Ishikawa (cell line): ENCODE measurements at regions not wholly inside any gene's neighbourhood (a gene's known extent, or its start where the extent isn't known, plus 50 kb on each side); places are given as distances from the start of the nearest gene placed in this dataset.

Experiments used
- CEBPB ChIP-seq: IDR thresholded peaks from 2 replicates; pipeline ENCODE4 v1.6.1; 2012
- CREB1 ChIP-seq: IDR thresholded peaks from 2 replicates; pipeline ENCODE4 v1.6.1; 2012; ENCODE audit warnings: low read depth
- EGR1 ChIP-seq: IDR thresholded peaks from 2 replicates; pipeline ENCODE4 v1.6.1; 2012
- EP300 ChIP-seq: IDR thresholded peaks from 2 replicates; pipeline ENCODE4 v1.6.1; 2012; ENCODE audit warnings: borderline replicate concordance
- FOXM1 ChIP-seq: IDR thresholded peaks from 2 replicates; pipeline ENCODE4 v1.6.1; 2012; ENCODE audit warnings: low read depth, borderline replicate concordance
- MAX ChIP-seq: IDR thresholded peaks from 2 replicates; pipeline ENCODE4 v1.6.1; 2012
- RAD21 ChIP-seq: IDR thresholded peaks from 2 replicates; pipeline ENCODE4 v1.6.1; 2012; ENCODE audit warnings: low read depth
- REST ChIP-seq: IDR thresholded peaks from 2 replicates; pipeline ENCODE4 v1.6.1; 2012; ENCODE audit warnings: low read depth, mild to moderate bottlenecking
- TAF1 ChIP-seq: IDR thresholded peaks from 2 replicates; pipeline ENCODE4 v1.6.1; 2012; ENCODE audit warnings: low read depth, mild to moderate bottlenecking
- TCF12 ChIP-seq: IDR thresholded peaks from 2 replicates; pipeline ENCODE4 v1.6.1; 2012; ENCODE audit warnings: low read depth
- TEAD4 ChIP-seq: IDR thresholded peaks from 2 replicates; pipeline ENCODE4 v1.6.1; 2012
- YY1 ChIP-seq: IDR thresholded peaks from 2 replicates; pipeline ENCODE4 v1.6.1; 2012; ENCODE audit warnings: low read depth

DNA sequence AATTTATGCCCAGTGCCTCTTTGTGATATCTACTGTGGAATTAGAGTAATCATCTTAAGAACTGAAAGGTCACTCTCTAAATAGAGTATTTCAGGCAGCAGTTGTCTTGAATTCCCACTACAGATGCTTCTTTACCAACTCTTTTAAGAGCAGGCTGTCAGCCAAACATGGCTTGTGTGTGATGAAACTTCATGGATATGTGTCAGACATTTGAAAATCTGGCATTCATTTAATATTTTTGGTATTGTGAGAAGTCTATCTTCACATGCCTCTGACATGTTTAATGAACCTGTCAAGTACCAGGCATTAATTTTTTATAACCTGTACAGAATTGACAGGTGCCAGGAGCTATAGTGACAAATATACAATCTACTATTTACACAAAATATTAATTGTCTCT lies 318.6 kb downstream of the CDH9 start:
- TF ChIP-seq REST, result no peak
- TF ChIP-seq TCF12, result no peak
- no peak for TF ChIP-seq TEAD4
- TF ChIP-seq TAF1, result no peak
- no peak for TF ChIP-seq YY1
- TF ChIP-seq CEBPB, result no peak
- no peak for TF ChIP-seq CREB1
- TF ChIP-seq EGR1, result no peak
- no peak for TF ChIP-seq EP300
- TF ChIP-seq MAX, result no peak
- TF ChIP-seq RAD21, result no peak
- TF ChIP-seq FOXM1, result no peak
